VCaP (cell line): ENCODE measurements at regions not wholly inside any gene's neighbourhood (a gene's known extent, or its start where the extent isn't known, plus 50 kb on each side); places are given as distances from the start of the nearest gene placed in this dataset.

Experiments used
- H3K27ac ChIP-seq: fragments of 450-650 bp; 2 replicates; pipeline ENCODE4 v1.5.1; 2017
- TF ChIP-seq, protein P1 (sequence below): fragments of 450-650 bp; conservative IDR thresholded peaks from 2 replicates; pipeline ENCODE4 v1.5.1; 2017; ENCODE audit warnings: mild to moderate bottlenecking, moderate library complexity

GRCh38 chr6:49151957-49152356 lies 311.1 kb downstream of the MMUT start:
- H3K27ac ChIP-seq, result no peak overlapping the region
- TF ChIP-seq, protein P1, sequence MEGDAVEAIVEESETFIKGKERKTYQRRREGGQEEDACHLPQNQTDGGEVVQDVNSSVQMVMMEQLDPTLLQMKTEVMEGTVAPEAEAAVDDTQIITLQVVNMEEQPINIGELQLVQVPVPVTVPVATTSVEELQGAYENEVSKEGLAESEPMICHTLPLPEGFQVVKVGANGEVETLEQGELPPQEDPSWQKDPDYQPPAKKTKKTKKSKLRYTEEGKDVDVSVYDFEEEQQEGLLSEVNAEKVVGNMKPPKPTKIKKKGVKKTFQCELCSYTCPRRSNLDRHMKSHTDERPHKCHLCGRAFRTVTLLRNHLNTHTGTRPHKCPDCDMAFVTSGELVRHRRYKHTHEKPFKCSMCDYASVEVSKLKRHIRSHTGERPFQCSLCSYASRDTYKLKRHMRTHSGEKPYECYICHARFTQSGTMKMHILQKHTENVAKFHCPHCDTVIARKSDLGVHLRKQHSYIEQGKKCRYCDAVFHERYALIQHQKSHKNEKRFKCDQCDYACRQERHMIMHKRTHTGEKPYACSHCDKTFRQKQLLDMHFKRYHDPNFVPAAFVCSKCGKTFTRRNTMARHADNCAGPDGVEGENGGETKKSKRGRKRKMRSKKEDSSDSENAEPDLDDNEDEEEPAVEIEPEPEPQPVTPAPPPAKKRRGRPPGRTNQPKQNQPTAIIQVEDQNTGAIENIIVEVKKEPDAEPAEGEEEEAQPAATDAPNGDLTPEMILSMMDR, result no peak

- TF ChIP-seq, protein P1, result no peak
Measured at GRCh38 chr6:49151461-49151860, 311.6 kb downstream of the MMUT start.

GRCh38 chr6:49151033-49151432 lies 312.0 kb downstream of the MMUT start:
- TF ChIP-seq, protein P1, result no peak

More at GRCh38 chr6:49151461-49151860, 311.6 kb downstream of the MMUT start:
- no peak overlapping the region for H3K27ac ChIP-seq

DNA sequence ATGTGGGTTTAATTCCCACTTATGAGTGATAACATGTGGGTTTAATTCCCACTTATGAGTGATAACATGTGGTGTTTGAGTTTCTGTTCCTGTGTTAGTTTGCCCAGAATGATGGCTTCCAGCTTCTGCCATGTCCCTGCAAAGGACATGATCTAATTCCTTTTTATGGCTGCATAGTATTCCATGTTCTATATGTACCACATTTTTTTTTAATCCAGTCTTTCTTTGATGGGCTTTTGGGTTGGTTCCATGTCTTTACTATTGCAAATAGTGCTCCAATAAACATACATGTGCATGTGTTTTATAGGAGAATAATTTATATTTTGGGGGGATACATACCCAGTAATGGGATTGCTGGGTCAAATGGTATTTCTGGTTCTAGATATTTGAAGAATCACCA lies 317.8 kb downstream of the MMUT start:
- TF ChIP-seq, protein P1, result no peak

More at GRCh38 chr6:49151033-49151432, 312.0 kb downstream of the MMUT start:
- no peak overlapping the region for H3K27ac ChIP-seq

DNA sequence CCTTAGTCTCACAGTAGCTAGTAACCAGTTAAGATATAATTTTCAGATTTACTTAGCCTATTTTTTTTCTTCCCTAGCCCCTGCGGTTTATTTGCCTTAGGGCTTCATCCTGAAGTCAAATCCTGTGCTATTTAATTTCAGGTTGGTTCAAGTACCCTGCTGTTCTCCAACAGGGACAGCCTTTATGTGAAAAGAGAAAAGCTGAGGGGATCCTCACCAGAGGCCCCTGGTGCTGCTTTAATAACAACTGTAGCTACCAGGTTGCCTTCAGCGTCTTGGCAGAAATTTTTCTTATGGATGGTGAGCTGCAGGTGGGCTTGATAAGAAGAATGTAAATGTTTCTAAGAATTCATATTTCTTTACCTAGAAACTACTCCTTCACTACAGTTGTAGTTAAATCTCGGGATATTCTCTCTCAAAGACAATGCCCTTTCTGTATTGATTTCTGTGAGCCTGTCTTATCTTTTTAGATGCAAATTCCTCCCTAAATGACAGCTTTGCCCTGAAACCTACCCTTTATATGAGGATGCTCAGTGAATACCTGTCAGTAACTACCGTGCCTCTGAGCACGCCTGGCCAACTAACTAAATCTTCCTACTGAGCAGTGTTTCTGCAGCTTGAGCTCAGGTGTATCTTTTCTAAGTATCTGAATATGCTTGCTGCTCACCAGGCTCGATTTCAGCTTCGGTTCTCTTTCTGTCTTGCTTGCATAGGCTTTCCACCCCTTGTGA lies 320.5 kb downstream of the MMUT start:
- TF ChIP-seq, protein P1, result no peak
- H3K27ac ChIP-seq, result no peak overlapping the region

More for the DNA sequence above, 317.8 kb downstream of the MMUT start:
- no peak overlapping the region for H3K27ac ChIP-seq

DNA sequence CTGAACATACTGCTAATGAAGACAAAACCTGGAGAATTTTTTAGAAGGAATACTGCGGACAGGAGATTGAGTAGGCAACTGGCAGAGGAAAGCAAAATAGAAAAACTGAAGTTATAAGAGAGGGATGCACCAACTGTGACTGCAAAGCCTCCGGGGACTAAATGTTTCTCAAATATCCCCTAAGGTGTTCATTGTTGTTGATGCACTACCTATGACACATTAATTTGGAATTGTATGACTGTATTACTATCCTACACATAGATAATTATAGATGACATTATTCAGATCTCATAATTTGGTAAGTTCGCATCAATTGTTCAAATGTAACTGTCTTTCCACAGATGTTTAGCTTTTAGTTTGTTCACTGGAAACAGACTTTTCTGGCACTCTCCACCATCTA lies 341.1 kb downstream of the MMUT start:
- TF ChIP-seq, protein P1, result no peak
- H3K27ac ChIP-seq, result peak overlapping the region; percentile 20; the same call in 1 of the 2 replicates

GRCh38 chr6:49118478-49118877 lies 344.6 kb downstream of the MMUT start:
- TF ChIP-seq, protein P1, result no peak
- no peak overlapping the region for H3K27ac ChIP-seq
